K562 (cell line): ENCODE measurements at regions not wholly inside any gene's neighbourhood (a gene's known extent, or its start where the extent isn't known, plus 50 kb on each side); places are given as distances from the start of the nearest gene placed in this dataset.

Source experiments
- HMG20B ChIP-seq: fragments of 250-450 bp; sonication (Bioruptor Pico); IDR thresholded peaks from 2 replicates; pipeline ENCODE4 v1.5.0; 2021; ENCODE audit warnings: mild to moderate bottlenecking
- ZNF512 ChIP-seq: IDR thresholded peaks from 2 replicates; pipeline ENCODE4 v1.6.1; 2016; ENCODE audit warnings: missing genetic modification characterization, missing compliant biosample characterization
- TF ChIP-seq, protein P1 (sequence below): sonication (generic); formaldehyde crosslinking; IDR thresholded peaks from 2 replicates; pipeline ENCODE4 v1.8.0; 2023; ENCODE audit warnings: missing genetic modification reagents, mild to moderate bottlenecking, borderline replicate concordance
- TF ChIP-seq, protein P2 (sequence below): sonication (generic); formaldehyde crosslinking; IDR thresholded peaks from 2 replicates; pipeline ENCODE4 v1.8.0; 2022; ENCODE audit warnings: mild to moderate bottlenecking, missing genetic modification reagents

- TF ChIP-seq, protein P1, sequence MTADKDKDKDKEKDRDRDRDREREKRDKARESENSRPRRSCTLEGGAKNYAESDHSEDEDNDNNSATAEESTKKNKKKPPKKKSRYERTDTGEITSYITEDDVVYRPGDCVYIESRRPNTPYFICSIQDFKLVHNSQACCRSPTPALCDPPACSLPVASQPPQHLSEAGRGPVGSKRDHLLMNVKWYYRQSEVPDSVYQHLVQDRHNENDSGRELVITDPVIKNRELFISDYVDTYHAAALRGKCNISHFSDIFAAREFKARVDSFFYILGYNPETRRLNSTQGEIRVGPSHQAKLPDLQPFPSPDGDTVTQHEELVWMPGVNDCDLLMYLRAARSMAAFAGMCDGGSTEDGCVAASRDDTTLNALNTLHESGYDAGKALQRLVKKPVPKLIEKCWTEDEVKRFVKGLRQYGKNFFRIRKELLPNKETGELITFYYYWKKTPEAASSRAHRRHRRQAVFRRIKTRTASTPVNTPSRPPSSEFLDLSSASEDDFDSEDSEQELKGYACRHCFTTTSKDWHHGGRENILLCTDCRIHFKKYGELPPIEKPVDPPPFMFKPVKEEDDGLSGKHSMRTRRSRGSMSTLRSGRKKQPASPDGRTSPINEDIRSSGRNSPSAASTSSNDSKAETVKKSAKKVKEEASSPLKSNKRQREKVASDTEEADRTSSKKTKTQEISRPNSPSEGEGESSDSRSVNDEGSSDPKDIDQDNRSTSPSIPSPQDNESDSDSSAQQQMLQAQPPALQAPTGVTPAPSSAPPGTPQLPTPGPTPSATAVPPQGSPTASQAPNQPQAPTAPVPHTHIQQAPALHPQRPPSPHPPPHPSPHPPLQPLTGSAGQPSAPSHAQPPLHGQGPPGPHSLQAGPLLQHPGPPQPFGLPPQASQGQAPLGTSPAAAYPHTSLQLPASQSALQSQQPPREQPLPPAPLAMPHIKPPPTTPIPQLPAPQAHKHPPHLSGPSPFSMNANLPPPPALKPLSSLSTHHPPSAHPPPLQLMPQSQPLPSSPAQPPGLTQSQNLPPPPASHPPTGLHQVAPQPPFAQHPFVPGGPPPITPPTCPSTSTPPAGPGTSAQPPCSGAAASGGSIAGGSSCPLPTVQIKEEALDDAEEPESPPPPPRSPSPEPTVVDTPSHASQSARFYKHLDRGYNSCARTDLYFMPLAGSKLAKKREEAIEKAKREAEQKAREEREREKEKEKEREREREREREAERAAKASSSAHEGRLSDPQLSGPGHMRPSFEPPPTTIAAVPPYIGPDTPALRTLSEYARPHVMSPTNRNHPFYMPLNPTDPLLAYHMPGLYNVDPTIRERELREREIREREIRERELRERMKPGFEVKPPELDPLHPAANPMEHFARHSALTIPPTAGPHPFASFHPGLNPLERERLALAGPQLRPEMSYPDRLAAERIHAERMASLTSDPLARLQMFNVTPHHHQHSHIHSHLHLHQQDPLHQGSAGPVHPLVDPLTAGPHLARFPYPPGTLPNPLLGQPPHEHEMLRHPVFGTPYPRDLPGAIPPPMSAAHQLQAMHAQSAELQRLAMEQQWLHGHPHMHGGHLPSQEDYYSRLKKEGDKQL: no peak
- TF ChIP-seq ZNF512 (tag) (no peak), HMG20B (no peak)
- TF ChIP-seq, protein P2, sequence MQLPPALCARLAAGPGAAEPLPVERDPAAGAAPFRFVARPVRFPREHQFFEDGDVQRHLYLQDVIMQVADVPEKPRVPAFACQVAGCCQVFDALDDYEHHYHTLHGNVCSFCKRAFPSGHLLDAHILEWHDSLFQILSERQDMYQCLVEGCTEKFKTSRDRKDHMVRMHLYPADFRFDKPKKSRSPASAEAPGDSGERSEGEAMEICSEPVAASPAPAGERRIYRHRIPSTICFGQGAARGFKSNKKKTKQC (CRISPR knock-in tag): no peak
Measured at GRCh38 chr4:138677748-138678147, 337.8 kb upstream of the NOCT start (continued).
